ENCODE measurements at regions not wholly inside any gene's neighbourhood (a gene's known extent, or its start where the extent isn't known, plus 50 kb on each side); places are given as distances from the start of the nearest gene placed in this dataset.

DNA sequence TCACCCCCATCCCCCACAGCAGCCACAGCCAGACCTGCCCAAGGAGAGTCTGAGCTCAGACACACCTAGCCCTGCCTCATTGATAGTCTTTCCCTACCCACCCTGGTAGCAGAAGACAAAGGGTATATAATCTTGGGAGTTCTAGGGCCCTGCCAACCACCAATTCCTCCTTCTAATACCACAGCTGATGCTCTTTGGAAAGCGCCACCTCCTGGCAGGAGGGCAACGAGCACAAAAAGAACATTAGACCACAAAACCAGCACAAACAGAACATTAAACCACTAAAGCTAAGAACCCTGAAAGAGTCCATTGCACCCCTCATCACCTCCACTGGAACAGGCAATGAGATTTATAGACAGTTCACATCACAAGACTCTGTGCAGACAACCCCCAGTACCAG is 195.8 kb upstream of the FUT9 start:
- TF ChIP-seq SIN3A (IDR thresholded peaks at IDR 0.05; ENCODE audit: borderline replicate concordance, insufficient read depth, low read depth, low read length) = no peak
- TF ChIP-seq POLR2AphosphoS5 (IDR thresholded peaks at IDR 0.05; ENCODE audit: low read depth, low read length) = no peak
- TF ChIP-seq, protein P1, sequence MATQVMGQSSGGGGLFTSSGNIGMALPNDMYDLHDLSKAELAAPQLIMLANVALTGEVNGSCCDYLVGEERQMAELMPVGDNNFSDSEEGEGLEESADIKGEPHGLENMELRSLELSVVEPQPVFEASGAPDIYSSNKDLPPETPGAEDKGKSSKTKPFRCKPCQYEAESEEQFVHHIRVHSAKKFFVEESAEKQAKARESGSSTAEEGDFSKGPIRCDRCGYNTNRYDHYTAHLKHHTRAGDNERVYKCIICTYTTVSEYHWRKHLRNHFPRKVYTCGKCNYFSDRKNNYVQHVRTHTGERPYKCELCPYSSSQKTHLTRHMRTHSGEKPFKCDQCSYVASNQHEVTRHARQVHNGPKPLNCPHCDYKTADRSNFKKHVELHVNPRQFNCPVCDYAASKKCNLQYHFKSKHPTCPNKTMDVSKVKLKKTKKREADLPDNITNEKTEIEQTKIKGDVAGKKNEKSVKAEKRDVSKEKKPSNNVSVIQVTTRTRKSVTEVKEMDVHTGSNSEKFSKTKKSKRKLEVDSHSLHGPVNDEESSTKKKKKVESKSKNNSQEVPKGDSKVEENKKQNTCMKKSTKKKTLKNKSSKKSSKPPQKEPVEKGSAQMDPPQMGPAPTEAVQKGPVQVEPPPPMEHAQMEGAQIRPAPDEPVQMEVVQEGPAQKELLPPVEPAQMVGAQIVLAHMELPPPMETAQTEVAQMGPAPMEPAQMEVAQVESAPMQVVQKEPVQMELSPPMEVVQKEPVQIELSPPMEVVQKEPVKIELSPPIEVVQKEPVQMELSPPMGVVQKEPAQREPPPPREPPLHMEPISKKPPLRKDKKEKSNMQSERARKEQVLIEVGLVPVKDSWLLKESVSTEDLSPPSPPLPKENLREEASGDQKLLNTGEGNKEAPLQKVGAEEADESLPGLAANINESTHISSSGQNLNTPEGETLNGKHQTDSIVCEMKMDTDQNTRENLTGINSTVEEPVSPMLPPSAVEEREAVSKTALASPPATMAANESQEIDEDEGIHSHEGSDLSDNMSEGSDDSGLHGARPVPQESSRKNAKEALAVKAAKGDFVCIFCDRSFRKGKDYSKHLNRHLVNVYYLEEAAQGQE (IDR thresholded peaks at IDR 0.05; ENCODE audit: insufficient read depth in 1 of 2, low read depth in 2 of 2, low read length in 1 of 2) = no peak
- TF ChIP-seq, protein P2, sequence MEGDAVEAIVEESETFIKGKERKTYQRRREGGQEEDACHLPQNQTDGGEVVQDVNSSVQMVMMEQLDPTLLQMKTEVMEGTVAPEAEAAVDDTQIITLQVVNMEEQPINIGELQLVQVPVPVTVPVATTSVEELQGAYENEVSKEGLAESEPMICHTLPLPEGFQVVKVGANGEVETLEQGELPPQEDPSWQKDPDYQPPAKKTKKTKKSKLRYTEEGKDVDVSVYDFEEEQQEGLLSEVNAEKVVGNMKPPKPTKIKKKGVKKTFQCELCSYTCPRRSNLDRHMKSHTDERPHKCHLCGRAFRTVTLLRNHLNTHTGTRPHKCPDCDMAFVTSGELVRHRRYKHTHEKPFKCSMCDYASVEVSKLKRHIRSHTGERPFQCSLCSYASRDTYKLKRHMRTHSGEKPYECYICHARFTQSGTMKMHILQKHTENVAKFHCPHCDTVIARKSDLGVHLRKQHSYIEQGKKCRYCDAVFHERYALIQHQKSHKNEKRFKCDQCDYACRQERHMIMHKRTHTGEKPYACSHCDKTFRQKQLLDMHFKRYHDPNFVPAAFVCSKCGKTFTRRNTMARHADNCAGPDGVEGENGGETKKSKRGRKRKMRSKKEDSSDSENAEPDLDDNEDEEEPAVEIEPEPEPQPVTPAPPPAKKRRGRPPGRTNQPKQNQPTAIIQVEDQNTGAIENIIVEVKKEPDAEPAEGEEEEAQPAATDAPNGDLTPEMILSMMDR (IDR thresholded peaks at IDR 0.05) = peak; percentile 18; the same call in 1 of the 2 replicates
- Histone ChIP-seq H3K4me3 (ENCODE audit: low read depth in 2 of 2, low read length in 2 of 2) (no peak overlapping the region), H3K9me3 (ENCODE audit: control insufficient read depth, insufficient read depth, low read depth, low read length) (no peaks in the 10 kb centered on the region), H3K27me3 (ENCODE audit: control insufficient read depth, insufficient read depth, low read length) (no peaks in the 10 kb centered on the region), H3K4me1 (ENCODE audit: control insufficient read depth, insufficient read depth, low read length) (no peaks in the 10 kb centered on the region), H3K36me3 (ENCODE audit: control insufficient read depth, insufficient read depth, low read length) (no peaks in the 10 kb centered on the region), H3K27ac (ENCODE audit: low read length) (no peak overlapping the region)
- DNase-seq (ENCODE audit: low read depth, low spot score) (no peak), ATAC-seq (no peak)
- CTCF ChIA-PET = no interaction called here
- BruUV-seq (replicated peaks) = no TSS peak
- intact Hi-C loops (cut with micrococcal nuclease; ENCODE audit: unreplicated experiment) (no loop called here), in situ Hi-C loops (cut with HindIII; ENCODE audit: low pct_unique_long_range_greater_than_20kb, low sequenced_read_pairs) (no loop called here)
- POLR2A ChIA-PET = no interaction called here

DNA sequence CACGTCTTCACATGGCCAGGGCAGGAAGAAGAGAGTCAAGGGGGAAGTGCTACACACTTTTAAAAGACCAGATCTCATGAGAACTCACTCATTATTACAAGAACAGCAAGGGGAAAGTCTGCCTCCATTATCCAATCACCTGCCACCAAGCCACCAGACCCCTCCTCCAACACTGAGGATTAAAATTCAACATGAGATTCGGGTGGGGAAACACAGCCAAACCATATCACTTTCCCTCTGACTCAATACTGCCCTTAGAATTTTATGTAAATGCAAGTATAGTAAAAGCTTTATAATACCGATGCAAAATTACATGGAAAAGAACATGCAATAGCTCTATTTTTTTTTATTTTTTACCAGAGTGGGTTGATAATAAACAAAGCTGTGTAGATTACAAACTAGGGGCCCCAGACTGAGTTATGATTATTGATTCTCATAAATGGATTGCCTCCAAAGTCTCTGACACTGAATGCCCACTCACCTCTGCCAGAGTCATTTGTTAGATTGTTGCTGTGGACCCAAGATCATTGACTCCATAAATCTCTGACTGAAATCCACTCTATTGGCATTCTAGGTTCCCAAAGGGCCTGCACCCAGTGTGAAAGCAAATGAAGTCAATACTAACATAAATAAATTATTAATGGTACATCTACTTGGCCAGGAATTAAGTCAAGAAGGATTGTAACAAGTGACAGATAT is 184.8 kb upstream of the FUT9 start:
- TF ChIP-seq, protein P1 (IDR thresholded peaks at IDR 0.05; ENCODE audit: insufficient read depth in 1 of 2, low read depth in 2 of 2, low read length in 1 of 2) = no peak
- TF ChIP-seq, protein P2 (IDR thresholded peaks at IDR 0.05) = no peak
- TF ChIP-seq SIN3A (IDR thresholded peaks at IDR 0.05; ENCODE audit: borderline replicate concordance, insufficient read depth, low read depth, low read length) (no peak), TCF7L2 (IDR thresholded peaks at IDR 0.05; ENCODE audit: low read depth, low read length) (no peak)
- no TSS peak for BruUV-seq (replicated peaks)
- no peak for ATAC-seq
- Histone ChIP-seq H3K4me3 (ENCODE audit: low read depth in 2 of 2, low read length in 2 of 2) (no peak overlapping the region), H3K36me3 (ENCODE audit: control insufficient read depth, insufficient read depth, low read length) (no peaks in the 10 kb centered on the region), H3K27ac (ENCODE audit: low read length) (no peak overlapping the region), H3K9me3 (ENCODE audit: control insufficient read depth, insufficient read depth, low read depth, low read length) (no peaks in the 10 kb centered on the region), H3K27me3 (ENCODE audit: control insufficient read depth, insufficient read depth, low read length) (no peaks in the 10 kb centered on the region), H3K4me1 (ENCODE audit: control insufficient read depth, insufficient read depth, low read length) (no peaks in the 10 kb centered on the region)
- intact Hi-C loops (cut with micrococcal nuclease; ENCODE audit: unreplicated experiment) (no loop called here), in situ Hi-C loops (cut with HindIII; ENCODE audit: low pct_unique_long_range_greater_than_20kb, low sequenced_read_pairs) (no loop called here)
- ChIA-PET POLR2A (no interaction called here), CTCF (no interaction called here)
- no peak for DNase-seq (ENCODE audit: low read depth, low spot score)

Measured in Panc1 (cell line).